ENCODE measurements at regions not wholly inside any gene's neighbourhood (a gene's known extent, or its start where the extent isn't known, plus 50 kb on each side); places are given as distances from the start of the nearest gene placed in this dataset.

GRCh38 chr15:39108021-39108420 lies 472.9 kb upstream of the THBS1 start:
- no peak overlapping the region for H3K4me3 ChIP-seq
- H3K27me3 ChIP-seq, result no peaks in the 10 kb centered on the region
- H3K27ac ChIP-seq, result no peak overlapping the region
- intact Hi-C loops (cut with DNase I), result no loop called here
- no peak for TF ChIP-seq CTCF (IDR thresholded peaks at IDR 0.05)
- no peaks in the 10 kb centered on the region for H3K9me3 ChIP-seq
- ATAC-seq, result no peak
- DNase-seq, result no peak
- H3K4me1 ChIP-seq, result no peaks in the 10 kb centered on the region
- no peaks in the 10 kb centered on the region for H3K36me3 ChIP-seq

GRCh38 chr15:39110336-39110735 lies 470.5 kb upstream of the THBS1 start:
- H3K27me3 ChIP-seq, result no peaks in the 10 kb centered on the region
- H3K36me3 ChIP-seq, result no peaks in the 10 kb centered on the region

GRCh38 chr15:39110746-39111145 lies 470.1 kb upstream of the THBS1 start:
- Histone ChIP-seq H3K27me3 (no peaks in the 10 kb centered on the region), H3K9me3 (peaks cover 0 to 13% (median 0%) of the 10 kb centered on the region in 11 donors), H3K36me3 (no peaks in the 10 kb centered on the region), H3K4me1 (no peaks in the 10 kb centered on the region), H3K4me3 (no peak overlapping the region), H3K27ac (no peak overlapping the region)
- intact Hi-C loops (cut with DNase I), result no loop called here
- TF ChIP-seq CTCF (IDR thresholded peaks at IDR 0.05), result no peak
- DNase-seq (no peak), ATAC-seq (no peak)
- WGBS, 2 donors, result 81 to 84% methylated on average over 1 of the region's 1 CpG

More at GRCh38 chr15:39110336-39110735, 470.5 kb upstream of the THBS1 start:
- intact Hi-C loops (cut with DNase I), result no loop called here
- no peaks in the 10 kb centered on the region for H3K4me1 ChIP-seq
- no peak for TF ChIP-seq CTCF (IDR thresholded peaks at IDR 0.05)
- ATAC-seq (no peak), DNase-seq (no peak)
- H3K4me3 ChIP-seq, result no peak overlapping the region
- H3K9me3 ChIP-seq, result peaks cover 0 to 9% (median 0%) of the 10 kb centered on the region in 11 donors
- H3K27ac ChIP-seq, result no peak overlapping the region

- H3K9me3 ChIP-seq, result peaks cover 0 to 30% (median 13%) of the 10 kb centered on the region in 11 donors
- DNase-seq (no peak), ATAC-seq (no peak)
- no peaks in the 10 kb centered on the region for H3K27me3 ChIP-seq
- no peak overlapping the region for H3K27ac ChIP-seq
- intact Hi-C loops (cut with DNase I), result no loop called here
- H3K4me1 ChIP-seq, result no peaks in the 10 kb centered on the region
- H3K36me3 ChIP-seq, result no peaks in the 10 kb centered on the region
- no peak for TF ChIP-seq CTCF (IDR thresholded peaks at IDR 0.05)
- no peak overlapping the region for H3K4me3 ChIP-seq
- WGBS, 2 donors, result 81 to 90% methylated on average over 3 of the region's 3 CpGs
These were observed 467.1 kb upstream of the THBS1 start for GRCh38 chr15:39113741-39114140.

Data from heart right ventricle (tissue), 16 donors.